Activated T-helper 1 cell treated with anti-CD3 and anti-CD28 coated beads, Interleukin-2, amount 50 U/mL, for 16 hours (primary cell): ENCODE measurements at regions not wholly inside any gene's neighbourhood (a gene's known extent, or its start where the extent isn't known, plus 50 kb on each side); places are given as distances from the start of the nearest gene placed in this dataset.

ENCODE experiments used
- DNase-seq, 2 donors: peaks; one replicate each; pipeline ENCODE4 v3.0.0-alpha.2; 2020; ENCODE audit warnings: low read depth in 1 of 2, low spot score in 1 of 2

DNA sequence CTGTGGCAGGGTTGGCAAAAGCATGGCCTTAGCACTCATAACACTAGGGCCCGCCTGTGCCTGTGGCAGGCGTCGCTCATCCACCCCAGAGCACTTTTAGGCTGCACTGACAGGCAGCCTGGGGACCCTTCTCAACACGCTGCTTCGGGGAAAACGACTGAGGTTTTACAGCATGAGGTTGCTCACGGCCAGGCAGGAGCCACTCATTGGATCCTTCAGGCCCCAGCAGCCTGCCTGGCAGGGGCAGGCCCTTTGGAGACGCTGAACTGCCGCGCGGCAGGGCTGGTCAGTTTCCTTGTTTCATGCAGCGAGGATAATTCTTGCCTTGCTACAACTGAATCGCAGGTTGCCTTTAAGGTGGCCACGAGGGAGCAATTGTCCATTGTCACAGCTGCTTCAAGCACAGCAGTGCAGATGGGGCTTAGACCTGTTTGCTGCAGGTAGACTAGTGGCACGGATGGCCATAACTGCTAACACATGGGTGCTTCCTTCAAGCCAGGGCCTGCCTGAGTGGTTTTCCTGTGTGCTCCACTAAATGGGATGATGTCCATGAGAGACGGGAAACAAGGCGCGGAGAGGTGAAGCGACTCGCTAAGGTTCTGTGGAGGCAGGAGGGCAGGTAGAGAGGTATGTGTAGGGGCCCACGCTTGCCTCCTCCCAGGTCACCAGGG is 49.9 kb upstream of the HS6ST1 start:
- no peak for DNase-seq

DNA sequence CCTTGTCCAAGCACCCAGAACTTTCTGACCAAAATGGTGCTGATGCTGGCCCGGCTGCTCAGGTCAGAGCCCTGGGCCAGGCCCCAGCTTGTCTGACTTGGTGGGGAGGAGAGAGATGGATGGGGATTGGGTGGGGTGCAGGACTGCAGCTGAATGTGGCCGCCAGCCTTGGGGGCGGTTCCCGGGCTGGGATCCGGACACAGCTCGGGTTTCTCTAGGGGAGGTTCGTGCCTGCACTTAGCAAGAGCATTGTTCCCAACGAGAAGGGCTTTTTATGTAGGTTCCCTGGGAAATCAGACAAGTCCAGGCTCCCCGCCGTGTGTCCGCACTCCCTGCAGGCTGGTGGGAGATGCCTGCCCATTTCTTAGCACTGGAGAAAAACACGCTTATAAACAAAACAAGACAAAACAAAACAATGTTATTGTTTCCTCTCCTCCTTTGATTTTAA is 50.5 kb upstream of the HS6ST1 start:
- no peak for DNase-seq

DNA sequence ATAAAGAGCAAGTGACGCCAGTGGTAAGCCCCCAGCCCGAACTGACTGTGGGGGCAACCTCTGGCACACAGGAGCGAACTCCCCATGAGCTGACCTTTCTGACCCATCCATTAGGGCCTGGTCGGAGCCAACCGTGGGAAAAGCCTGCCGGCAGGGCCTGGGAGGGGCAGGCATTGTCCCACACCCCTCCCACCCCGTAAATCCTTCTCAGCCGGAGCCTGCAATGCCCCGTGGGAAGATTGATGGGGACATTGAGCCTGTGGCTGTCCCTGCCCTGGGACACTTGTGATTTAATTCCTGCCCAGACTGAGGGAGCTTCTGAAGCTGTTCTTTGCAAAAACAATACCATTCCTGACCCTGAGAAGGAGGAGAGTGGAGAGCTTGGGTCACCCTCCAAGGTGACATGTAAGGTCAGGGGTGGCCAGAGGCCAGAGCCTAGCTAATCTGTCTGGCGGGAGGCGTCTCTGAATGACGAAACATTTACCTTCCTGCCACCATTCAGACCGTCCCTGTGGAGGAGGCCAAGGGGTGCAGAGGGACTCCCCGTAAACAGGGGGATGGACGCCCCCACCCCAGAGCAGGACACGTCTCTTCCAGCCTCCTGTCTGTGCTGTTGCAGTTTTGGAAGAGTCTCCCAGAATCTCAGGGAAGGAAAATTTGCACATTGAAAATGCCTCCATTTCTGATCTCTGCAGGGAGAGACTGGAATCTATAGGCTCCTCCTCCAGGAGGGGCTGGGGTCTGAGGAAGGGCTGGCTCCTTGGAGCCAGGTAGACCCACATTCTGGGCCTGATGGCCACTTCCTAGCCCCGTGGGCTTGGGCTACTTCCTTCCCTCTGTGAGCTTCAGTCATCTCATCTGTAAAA is 51.2 kb upstream of the HS6ST1 start:
- no peak for DNase-seq

DNA sequence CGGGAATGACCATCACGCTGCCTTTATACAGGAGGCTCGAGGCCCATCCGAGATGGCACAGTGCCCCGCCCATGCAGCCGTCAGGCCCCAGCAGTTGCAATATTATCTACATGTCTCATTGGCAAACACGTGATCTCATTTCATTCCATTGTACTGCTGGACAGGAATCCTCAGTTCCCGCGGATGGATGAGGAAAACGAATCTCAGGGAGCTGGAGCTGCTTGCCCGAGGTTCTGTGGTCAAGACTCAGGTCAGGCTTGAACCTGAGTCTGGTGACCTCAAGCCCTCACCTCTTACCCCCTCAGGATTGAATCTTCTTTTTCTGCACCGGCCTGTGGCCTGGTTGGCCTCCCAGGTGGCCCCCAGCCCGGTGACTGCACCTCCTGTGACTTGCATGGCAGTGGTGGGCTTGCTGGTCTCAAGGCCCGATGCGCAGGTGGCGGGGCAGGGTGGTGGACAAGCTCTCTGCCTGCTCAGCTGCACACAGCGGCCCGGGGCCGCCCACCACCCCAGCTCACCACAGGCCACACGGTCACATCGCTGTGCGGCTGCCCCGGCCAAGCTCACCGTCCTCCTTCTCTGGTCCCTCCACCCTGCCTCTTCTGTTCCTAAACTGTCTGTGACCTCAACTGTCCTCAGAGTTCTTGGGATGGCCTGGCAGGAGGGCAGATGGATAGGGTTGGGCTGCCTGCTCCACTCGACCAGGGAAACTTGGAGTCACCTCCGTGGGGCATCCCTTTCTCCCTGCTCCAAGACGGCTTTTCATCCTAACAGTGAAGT is 52.0 kb upstream of the HS6ST1 start:
- DNase-seq, result no peak

- no peak for DNase-seq
Measured at GRCh38 chr2:128371248-128371630, 52.6 kb upstream of the HS6ST1 start.

GRCh38 chr2:128371648-128372345 is 53.1 kb upstream of the HS6ST1 start:
- no peak for DNase-seq

DNA sequence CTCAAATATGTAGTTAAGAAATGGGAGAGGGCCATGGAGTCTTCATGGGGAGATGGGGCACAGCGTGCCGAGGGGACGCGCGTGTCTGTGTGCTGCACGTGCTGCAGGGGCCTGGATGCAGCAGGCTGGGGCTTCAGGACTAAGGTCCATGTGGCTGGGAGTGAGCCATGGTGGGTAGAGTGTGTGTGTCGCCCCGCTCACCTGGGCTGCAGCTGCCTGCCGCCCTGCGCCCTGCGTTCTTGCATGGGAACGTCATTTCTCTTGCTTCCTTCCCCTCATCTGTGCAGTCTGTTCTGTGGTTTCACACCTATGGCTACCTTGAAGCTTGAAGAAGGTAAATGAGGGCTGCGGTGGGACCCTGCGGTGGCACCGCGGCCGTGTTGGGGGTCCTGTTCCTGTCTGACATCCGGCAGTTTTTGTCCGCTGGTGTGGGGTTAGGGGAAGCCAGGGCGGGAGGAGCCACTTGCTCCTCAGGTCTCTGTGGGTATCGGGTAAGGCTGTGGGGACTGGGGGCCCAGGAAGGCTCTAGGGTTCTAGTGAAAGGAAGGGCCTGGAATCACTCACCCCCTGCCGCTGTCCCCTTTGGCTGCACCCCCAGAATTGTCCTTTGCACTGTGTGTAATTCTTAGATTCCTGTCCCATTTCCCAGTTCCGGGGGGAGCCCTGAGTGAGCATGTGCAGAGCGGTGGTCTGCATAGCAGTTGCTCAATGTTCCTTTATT is 54.1 kb upstream of the HS6ST1 start:
- DNase-seq, result no peak

DNA sequence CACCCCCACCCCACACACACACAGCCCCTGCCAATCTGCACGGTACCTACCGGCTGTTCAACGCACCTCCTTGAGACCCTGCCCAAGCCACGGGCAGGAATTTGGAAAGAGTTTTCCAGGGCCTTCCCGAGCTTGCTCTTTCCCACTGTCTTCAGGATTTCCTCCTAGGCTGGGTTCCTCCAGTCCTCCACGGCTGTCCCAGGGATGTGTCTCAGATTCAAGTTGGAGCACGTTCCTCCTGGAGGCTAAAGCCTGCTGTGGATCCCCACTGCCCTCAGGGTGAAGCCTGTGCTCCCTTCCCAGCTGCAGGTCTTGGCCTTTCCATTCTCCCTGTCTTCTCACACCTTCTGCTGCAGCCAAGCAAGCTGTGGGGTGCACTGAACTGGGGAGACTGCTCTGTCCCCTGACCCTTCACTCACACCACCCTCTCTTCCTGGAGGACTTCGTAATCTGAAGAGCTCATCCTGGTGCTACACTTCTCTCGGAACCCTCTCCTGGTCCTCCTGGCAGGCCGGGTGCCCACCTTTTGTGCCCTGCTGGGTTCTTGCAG is 54.9 kb upstream of the HS6ST1 start:
- DNase-seq, result no peak

GRCh38 chr2:128374001-128374710 is 55.5 kb upstream of the HS6ST1 start:
- DNase-seq, result no peak

- DNase-seq, result no peak
Measured at GRCh38 chr2:128374711-128375413, 56.2 kb upstream of the HS6ST1 start.

GRCh38 chr2:128375454-128375853 is 56.8 kb upstream of the HS6ST1 start:
- no peak for DNase-seq

DNA sequence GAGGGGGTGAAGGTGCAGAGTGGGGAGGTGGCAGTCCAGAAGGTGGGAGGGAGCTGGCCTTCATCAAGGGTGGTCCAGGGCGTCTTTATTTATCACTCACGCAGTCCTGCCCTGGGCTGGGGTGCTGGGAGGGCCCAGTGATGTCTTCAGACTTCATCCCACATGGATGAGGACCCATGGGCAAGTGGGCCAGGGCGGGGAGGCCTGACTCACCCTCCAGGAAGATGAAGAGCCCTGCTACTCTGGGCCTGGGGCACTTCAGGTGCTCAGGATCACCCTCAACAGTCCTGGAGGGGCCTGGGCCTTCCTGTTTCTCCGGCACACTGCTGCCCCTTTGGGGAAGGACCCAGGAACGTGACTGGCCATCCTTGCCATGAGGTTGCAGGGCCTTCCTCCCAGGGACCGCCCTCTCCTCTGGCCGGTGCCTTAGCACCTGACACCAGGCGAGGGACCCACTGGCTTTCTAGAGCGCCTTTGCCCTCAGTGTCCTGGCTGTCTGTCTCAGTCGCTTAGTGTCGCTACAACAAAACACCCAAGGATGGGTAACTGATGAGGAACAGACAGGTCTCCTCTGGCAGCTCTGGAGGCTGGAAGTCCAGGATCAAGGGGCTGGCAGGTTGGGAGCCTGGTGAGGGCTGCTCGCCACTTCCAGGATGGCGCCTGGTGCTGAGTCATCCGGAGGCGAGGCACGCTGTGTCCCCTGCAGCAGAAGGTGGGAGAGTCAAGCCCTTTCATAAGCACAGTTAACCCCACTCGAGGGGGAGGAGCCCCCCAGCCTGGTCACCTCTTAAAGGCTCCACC is 57.8 kb upstream of the HS6ST1 start:
- DNase-seq, result no peak

GRCh38 chr2:128377071-128377910 is 58.6 kb upstream of the HS6ST1 start:
- no peak for DNase-seq

GRCh38 chr2:128378231-128379020 is 59.8 kb upstream of the HS6ST1 start:
- no peak for DNase-seq

- DNase-seq, result no peak
Measured at GRCh38 chr2:128379021-128380015, 60.6 kb upstream of the HS6ST1 start.
